MM.1S (cell line): ENCODE measurements at regions not wholly inside any gene's neighbourhood (a gene's known extent, or its start where the extent isn't known, plus 50 kb on each side); places are given as distances from the start of the nearest gene placed in this dataset.

ENCODE experiments used
- EZH2 ChIP-seq: fragments of 300-600 bp; sonication (generic); optimal IDR thresholded peaks from 2 replicates; pipeline ENCODE3; 2017; ENCODE audit warnings: low read depth, mild to moderate bottlenecking, antibody characterized with exemption, low read length, mixed read lengths
- TF ChIP-seq, protein P1 (sequence below): fragments of 300-600 bp; sonication (generic); IDR thresholded peaks from 2 replicates; pipeline ENCODE4 v1.5.1; 2016; ENCODE audit warnings: antibody characterized with exemption, low read length, mixed read lengths

DNA sequence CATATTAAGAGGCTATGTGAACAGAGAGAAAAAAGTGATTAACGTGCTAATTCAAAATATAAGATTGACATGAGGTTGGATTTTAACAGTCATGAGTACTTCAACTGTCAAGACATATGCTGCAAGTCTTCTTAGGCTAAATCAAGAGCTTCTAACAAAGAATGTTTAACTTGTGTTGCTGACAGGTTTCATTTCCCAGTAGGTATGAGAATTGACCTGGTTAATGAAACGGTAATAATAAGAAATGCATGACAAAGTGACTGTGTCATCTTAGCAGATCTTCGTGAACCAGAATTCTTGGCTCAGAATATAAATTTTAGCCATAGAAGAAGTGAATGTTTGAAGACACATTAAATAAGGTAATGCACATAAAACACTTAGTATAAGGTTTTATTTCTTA, 132.6 kb upstream of the PTGFR start:
- TF ChIP-seq, protein P1, sequence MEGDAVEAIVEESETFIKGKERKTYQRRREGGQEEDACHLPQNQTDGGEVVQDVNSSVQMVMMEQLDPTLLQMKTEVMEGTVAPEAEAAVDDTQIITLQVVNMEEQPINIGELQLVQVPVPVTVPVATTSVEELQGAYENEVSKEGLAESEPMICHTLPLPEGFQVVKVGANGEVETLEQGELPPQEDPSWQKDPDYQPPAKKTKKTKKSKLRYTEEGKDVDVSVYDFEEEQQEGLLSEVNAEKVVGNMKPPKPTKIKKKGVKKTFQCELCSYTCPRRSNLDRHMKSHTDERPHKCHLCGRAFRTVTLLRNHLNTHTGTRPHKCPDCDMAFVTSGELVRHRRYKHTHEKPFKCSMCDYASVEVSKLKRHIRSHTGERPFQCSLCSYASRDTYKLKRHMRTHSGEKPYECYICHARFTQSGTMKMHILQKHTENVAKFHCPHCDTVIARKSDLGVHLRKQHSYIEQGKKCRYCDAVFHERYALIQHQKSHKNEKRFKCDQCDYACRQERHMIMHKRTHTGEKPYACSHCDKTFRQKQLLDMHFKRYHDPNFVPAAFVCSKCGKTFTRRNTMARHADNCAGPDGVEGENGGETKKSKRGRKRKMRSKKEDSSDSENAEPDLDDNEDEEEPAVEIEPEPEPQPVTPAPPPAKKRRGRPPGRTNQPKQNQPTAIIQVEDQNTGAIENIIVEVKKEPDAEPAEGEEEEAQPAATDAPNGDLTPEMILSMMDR, result no peak
- no peak for TF ChIP-seq EZH2
